Caco-2 (cell line): ENCODE measurements at regions not wholly inside any gene's neighbourhood (a gene's known extent, or its start where the extent isn't known, plus 50 kb on each side); places are given as distances from the start of the nearest gene placed in this dataset.

Source experiments
- BruUV-seq: library from RNA; stranded (reverse); fragments of 400-500 nt; replicated peaks from 2 replicates; lab custom pipeline; 2021; lab: Mats Ljungman, UMichigan
- CTCF ChIA-PET: fragments of 300-600 bp; sonication (Branson Sonifier 250); formaldehyde crosslinking; loops from one replicate; lab custom pipeline; 2022; ENCODE audit warnings: antibody characterized with exemption; lab: Charles Lee
- POLR2A ChIA-PET: fragments of 300-600 bp; sonication (Branson Sonifier 250); formaldehyde crosslinking; loops from one replicate; lab custom pipeline; 2022; ENCODE audit warnings: antibody characterized with exemption; lab: Charles Lee
- DNase-seq, 2 experiments: peaks; one replicate each; pipeline versions ENCODE4 v3.0.0 to v3.0.0-alpha.2; 2020 to 2022
- H3K27me3 ChIP-seq: replicated peaks from 2 replicates; pipeline ENCODE4 v1.6.0; 2011; ENCODE audit warnings: low read length; ENCODE audit not compliant: control insufficient read depth, insufficient read depth
- H3K36me3 ChIP-seq: 2 replicates; pipeline ENCODE4 v1.5.1; 2011; ENCODE audit warnings: low read length; ENCODE audit not compliant: control insufficient read depth, insufficient read depth
- H3K4me1 ChIP-seq: fragments of 250-450 bp; sonication (Bioruptor Pico); 2 replicates; pipeline ENCODE4 v1.5.1; 2020; ENCODE audit warnings: mild to moderate bottlenecking
- H3K4me3 ChIP-seq: 2 replicates; pipeline ENCODE4 v1.5.1; 2011; ENCODE audit warnings: low read depth, mild to moderate bottlenecking, control low read depth, low read length
- H3K9me3 ChIP-seq: fragments of 250-450 bp; sonication (Bioruptor Pico); 2 replicates; pipeline ENCODE4 v1.5.1; 2020; ENCODE audit warnings: mild to moderate bottlenecking, moderate library complexity
- H3K27ac Mint-ChIP-seq: one replicate; pipeline ENCODE4 v1.8.0; 2022; ENCODE audit warnings: mixed read lengths; ENCODE audit not compliant: unreplicated experiment
- H3K27me3 Mint-ChIP-seq: one replicate; pipeline ENCODE4 v1.8.0; 2022; ENCODE audit warnings: mixed read lengths; ENCODE audit not compliant: insufficient read depth, unreplicated experiment
- H3K36me3 Mint-ChIP-seq: one replicate; pipeline ENCODE4 v1.8.0; 2022; ENCODE audit warnings: mild to moderate bottlenecking, mixed read lengths; ENCODE audit not compliant: insufficient read depth, unreplicated experiment
- H3K4me1 Mint-ChIP-seq: one replicate; pipeline ENCODE4 v1.8.0; 2022; ENCODE audit warnings: low read depth, mixed read lengths; ENCODE audit not compliant: unreplicated experiment
- H3K4me3 Mint-ChIP-seq: one replicate; pipeline ENCODE4 v1.8.0; 2022; ENCODE audit warnings: mild to moderate bottlenecking, moderate library complexity, mixed read lengths; ENCODE audit not compliant: unreplicated experiment
- H3K9me3 Mint-ChIP-seq: one replicate; pipeline ENCODE4 v1.8.0; 2022; ENCODE audit warnings: mixed read lengths; ENCODE audit not compliant: unreplicated experiment
- intact Hi-C: fragments of 100-400 bp; cut with micrococcal nuclease; formaldehyde crosslinking; loops from one replicate; pipeline ENCODE4 v1.10.0; 2022; ENCODE audit not compliant: unreplicated experiment
- TF ChIP-seq, protein P1 (sequence below), 2 experiments: fragments of 200-600 bp in 1 of 2; IDR thresholded peaks; 1 replicate in 1 of 2; 2 replicates in 1 of 2; pipeline versions ENCODE4 v1.5.1 to v1.8.0; 2011 to 2022; ENCODE audit warnings: antibody characterized with exemption in 1 of 2, control low read depth in 1 of 2, inconsistent platforms in 1 of 2, low read depth in 1 of 2, low read length in 1 of 2, mild to moderate bottlenecking in 1 of 2, moderate library complexity in 1 of 2; ENCODE audit not compliant: insufficient read depth in 1 of 2, severe bottlenecking in 1 of 2, unreplicated experiment in 1 of 2

- no peaks in the 10 kb centered on the region for H3K27me3 ChIP-seq
- BruUV-seq, result no TSS peak
- H3K4me1 ChIP-seq, result no peaks in the 10 kb centered on the region
- H3K27ac Mint-ChIP-seq, result no peak overlapping the region
- H3K27me3 Mint-ChIP-seq, result no peaks in the 10 kb centered on the region
- H3K36me3 Mint-ChIP-seq, result no peaks in the 10 kb centered on the region
- no peaks in the 10 kb centered on the region for H3K4me1 Mint-ChIP-seq
- intact Hi-C loops, result no loop called here
- ChIA-PET CTCF (no interaction called here), POLR2A (no interaction called here)
- H3K9me3 Mint-ChIP-seq, result no peaks in the 10 kb centered on the region
- TF ChIP-seq, protein P1, sequence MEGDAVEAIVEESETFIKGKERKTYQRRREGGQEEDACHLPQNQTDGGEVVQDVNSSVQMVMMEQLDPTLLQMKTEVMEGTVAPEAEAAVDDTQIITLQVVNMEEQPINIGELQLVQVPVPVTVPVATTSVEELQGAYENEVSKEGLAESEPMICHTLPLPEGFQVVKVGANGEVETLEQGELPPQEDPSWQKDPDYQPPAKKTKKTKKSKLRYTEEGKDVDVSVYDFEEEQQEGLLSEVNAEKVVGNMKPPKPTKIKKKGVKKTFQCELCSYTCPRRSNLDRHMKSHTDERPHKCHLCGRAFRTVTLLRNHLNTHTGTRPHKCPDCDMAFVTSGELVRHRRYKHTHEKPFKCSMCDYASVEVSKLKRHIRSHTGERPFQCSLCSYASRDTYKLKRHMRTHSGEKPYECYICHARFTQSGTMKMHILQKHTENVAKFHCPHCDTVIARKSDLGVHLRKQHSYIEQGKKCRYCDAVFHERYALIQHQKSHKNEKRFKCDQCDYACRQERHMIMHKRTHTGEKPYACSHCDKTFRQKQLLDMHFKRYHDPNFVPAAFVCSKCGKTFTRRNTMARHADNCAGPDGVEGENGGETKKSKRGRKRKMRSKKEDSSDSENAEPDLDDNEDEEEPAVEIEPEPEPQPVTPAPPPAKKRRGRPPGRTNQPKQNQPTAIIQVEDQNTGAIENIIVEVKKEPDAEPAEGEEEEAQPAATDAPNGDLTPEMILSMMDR (IDR thresholded peaks at IDR 0.05; ENCODE audit: insufficient read depth in 1 of 2, low read depth in 1 of 2, low read length in 1 of 2, severe bottlenecking in 1 of 2, unreplicated experiment in 1 of 2), result no peak
- no peaks in the 10 kb centered on the region for H3K9me3 ChIP-seq
- H3K4me3 Mint-ChIP-seq, result no peak overlapping the region
- no peak overlapping the region for H3K4me3 ChIP-seq
- no peak for DNase-seq
- H3K36me3 ChIP-seq, result no peaks in the 10 kb centered on the region
Observed at GRCh38 chr13:21884299-21884909, 213.5 kb downstream of the FGF9 start.

GRCh38 chr13:21884965-21885567 lies 214.2 kb downstream of the FGF9 start:
- BruUV-seq, result no TSS peak
- H3K4me1 Mint-ChIP-seq, result no peaks in the 10 kb centered on the region

DNA sequence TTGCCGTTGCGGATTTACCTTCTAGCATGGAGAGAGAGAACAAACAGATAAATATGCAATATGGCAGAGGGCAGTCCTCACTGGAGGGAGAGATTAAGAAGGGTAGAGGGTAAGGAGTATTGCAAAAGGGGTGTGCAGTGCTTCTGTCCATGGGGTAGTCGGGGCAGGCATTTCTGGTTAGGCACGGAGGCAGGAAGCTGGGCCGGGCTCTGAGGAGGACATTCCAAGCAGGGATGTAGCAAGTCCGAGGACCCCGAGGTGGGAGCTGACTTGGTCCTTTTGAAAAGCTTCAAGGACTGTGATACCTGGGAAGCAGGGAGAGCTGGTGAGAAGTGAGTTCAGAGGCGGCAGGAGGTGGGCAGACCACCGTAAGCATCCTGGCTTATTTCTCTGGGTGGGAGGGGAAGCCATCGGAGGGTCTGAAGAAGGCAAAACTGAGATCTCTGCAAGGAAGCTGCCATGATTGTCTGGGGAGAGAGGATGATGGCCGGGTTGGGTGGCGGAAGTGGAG lies 214.9 kb downstream of the FGF9 start:
- H3K4me1 Mint-ChIP-seq, result no peaks in the 10 kb centered on the region
- no peak for DNase-seq
- CTCF ChIA-PET, result no interaction called here

More at GRCh38 chr13:21884965-21885567, 214.2 kb downstream of the FGF9 start:
- H3K4me3 Mint-ChIP-seq, result no peak overlapping the region
- TF ChIP-seq, protein P1 (IDR thresholded peaks at IDR 0.05; ENCODE audit: insufficient read depth in 1 of 2, low read depth in 1 of 2, low read length in 1 of 2, severe bottlenecking in 1 of 2, unreplicated experiment in 1 of 2), result no peak
- ChIA-PET CTCF (no interaction called here), POLR2A (no interaction called here)
- H3K36me3 Mint-ChIP-seq, result no peaks in the 10 kb centered on the region
- Histone ChIP-seq H3K36me3 (no peaks in the 10 kb centered on the region), H3K4me3 (no peak overlapping the region), H3K9me3 (no peaks in the 10 kb centered on the region), H3K27me3 (no peaks in the 10 kb centered on the region), H3K4me1 (no peaks in the 10 kb centered on the region)
- intact Hi-C loops, result no loop called here
- no peak for DNase-seq
- H3K27ac Mint-ChIP-seq, result no peak overlapping the region
- no peaks in the 10 kb centered on the region for H3K9me3 Mint-ChIP-seq
- H3K27me3 Mint-ChIP-seq, result no peaks in the 10 kb centered on the region

More for the DNA sequence above, 214.9 kb downstream of the FGF9 start:
- Mint-ChIP-seq H3K27ac (no peak overlapping the region), H3K9me3 (no peaks in the 10 kb centered on the region), H3K4me3 (no peak overlapping the region), H3K27me3 (no peaks in the 10 kb centered on the region), H3K36me3 (no peaks in the 10 kb centered on the region)
- Histone ChIP-seq H3K4me1 (no peaks in the 10 kb centered on the region), H3K36me3 (no peaks in the 10 kb centered on the region), H3K27me3 (no peaks in the 10 kb centered on the region), H3K4me3 (no peak overlapping the region), H3K9me3 (no peaks in the 10 kb centered on the region)
- BruUV-seq, result no TSS peak
- POLR2A ChIA-PET, result no interaction called here
- intact Hi-C loops, result no loop called here
- TF ChIP-seq, protein P1 (IDR thresholded peaks at IDR 0.05; ENCODE audit: insufficient read depth in 1 of 2, low read depth in 1 of 2, low read length in 1 of 2, severe bottlenecking in 1 of 2, unreplicated experiment in 1 of 2), result no peak
